ENCODE measurements at regions not wholly inside any gene's neighbourhood (a gene's known extent, or its start where the extent isn't known, plus 50 kb on each side); places are given as distances from the start of the nearest gene placed in this dataset.
"Not testable (repeated sequence)": the region's sequence is repeated elsewhere in the genome, so short reads cannot be mapped to it uniquely, and the experiment has no call there.

DNA sequence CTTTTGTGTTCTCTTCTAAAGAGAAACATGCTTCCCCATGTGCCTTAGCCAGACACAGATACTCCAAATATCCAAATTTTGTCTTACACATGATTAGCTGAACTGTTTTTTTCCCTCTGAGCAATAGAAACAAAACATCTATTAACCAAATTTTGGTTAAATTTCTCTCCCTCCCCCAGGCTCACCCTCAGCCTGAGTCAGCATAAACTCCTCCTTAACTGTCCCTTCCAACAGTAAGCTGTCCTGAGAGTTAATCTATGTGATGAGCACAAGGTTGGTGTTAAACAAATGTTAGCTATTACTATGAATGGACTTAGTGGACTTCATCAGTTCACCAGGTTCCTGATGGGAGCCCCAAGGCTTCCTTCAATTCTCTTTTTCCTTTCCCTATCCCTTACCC is 108.5 kb downstream of the RSL24D1 start:
- no peak overlapping the region for H3K4me2 ChIP-seq
- H3K79me2 ChIP-seq, result no peaks in the 10 kb centered on the region
- no peak for DNase-seq (ENCODE audit: low spot score)
- no peaks in the 10 kb centered on the region for H4K20me1 ChIP-seq (ENCODE audit: insufficient read depth, poor library complexity, severe bottlenecking)
- no peaks in the 10 kb centered on the region for H3K9me3 ChIP-seq (ENCODE audit: low read depth)
- no peaks in the 10 kb centered on the region for H3K27me3 ChIP-seq
- no peaks in the 10 kb centered on the region for H3K4me1 ChIP-seq (ENCODE audit: insufficient read depth)
- no peak overlapping the region for H2AFZ ChIP-seq
- H3K9me2 ChIP-seq (replicated peaks; ENCODE audit: insufficient read depth), result no peaks in the 10 kb centered on the region
- H3K27ac ChIP-seq, result no peak overlapping the region
- no peaks in the 10 kb centered on the region for H3K36me3 ChIP-seq (replicated peaks; ENCODE audit: insufficient read depth, low read depth)
- H3K4me3 ChIP-seq, result no peak overlapping the region
- TF ChIP-seq EZH2 (IDR thresholded peaks at IDR 0.05; ENCODE audit: borderline replicate concordance) (no peak), EZH2phosphoT487 (IDR thresholded peaks at IDR 0.05; ENCODE audit: low read depth, severe bottlenecking, unreplicated experiment) (no peak)
- TF ChIP-seq, protein P1, sequence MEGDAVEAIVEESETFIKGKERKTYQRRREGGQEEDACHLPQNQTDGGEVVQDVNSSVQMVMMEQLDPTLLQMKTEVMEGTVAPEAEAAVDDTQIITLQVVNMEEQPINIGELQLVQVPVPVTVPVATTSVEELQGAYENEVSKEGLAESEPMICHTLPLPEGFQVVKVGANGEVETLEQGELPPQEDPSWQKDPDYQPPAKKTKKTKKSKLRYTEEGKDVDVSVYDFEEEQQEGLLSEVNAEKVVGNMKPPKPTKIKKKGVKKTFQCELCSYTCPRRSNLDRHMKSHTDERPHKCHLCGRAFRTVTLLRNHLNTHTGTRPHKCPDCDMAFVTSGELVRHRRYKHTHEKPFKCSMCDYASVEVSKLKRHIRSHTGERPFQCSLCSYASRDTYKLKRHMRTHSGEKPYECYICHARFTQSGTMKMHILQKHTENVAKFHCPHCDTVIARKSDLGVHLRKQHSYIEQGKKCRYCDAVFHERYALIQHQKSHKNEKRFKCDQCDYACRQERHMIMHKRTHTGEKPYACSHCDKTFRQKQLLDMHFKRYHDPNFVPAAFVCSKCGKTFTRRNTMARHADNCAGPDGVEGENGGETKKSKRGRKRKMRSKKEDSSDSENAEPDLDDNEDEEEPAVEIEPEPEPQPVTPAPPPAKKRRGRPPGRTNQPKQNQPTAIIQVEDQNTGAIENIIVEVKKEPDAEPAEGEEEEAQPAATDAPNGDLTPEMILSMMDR (IDR thresholded peaks at IDR 0.05; ENCODE audit: poor library complexity), result no peak

DNA sequence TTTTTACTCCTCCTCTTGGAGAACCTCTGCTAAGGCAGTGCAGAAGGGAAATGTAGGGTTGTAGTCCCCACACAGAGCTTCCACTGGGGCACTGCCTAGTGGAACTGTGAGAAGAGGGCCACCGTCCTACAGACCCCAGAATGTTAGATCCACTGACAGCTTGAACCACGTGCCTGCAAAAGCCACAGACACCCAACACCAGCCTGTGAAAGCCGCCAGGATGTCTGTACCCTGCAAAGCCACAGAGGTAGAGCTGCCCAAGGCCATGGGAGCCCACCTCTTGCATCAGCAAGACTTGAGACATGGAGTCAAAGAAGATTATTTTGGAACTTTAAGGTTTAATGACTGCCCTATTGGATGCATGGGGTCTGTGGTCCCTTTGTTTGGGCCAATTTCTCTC is 112.1 kb downstream of the RSL24D1 start:
- TF ChIP-seq, protein P1 (IDR thresholded peaks at IDR 0.05; ENCODE audit: poor library complexity), result no peak
- TF ChIP-seq EZH2 (IDR thresholded peaks at IDR 0.05; ENCODE audit: borderline replicate concordance), result no peak
- H3K4me1 ChIP-seq (ENCODE audit: insufficient read depth), result no peaks in the 10 kb centered on the region
- H3K4me2 ChIP-seq, result no peak overlapping the region
- no peaks in the 10 kb centered on the region for H3K9me2 ChIP-seq (replicated peaks; ENCODE audit: insufficient read depth)
- DNase-seq (ENCODE audit: low spot score), result no peak
- H3K4me3 ChIP-seq, result no peak overlapping the region
- H4K20me1 ChIP-seq (ENCODE audit: insufficient read depth, poor library complexity, severe bottlenecking), result no peaks in the 10 kb centered on the region
- 29% methylated on average over 3 of the region's 3 CpGs for WGBS (ENCODE audit: low lambda C conversion rate, missing lambda C conversion rate)
- no peaks in the 10 kb centered on the region for H3K27me3 ChIP-seq
- no peaks in the 10 kb centered on the region for H3K36me3 ChIP-seq (replicated peaks; ENCODE audit: insufficient read depth, low read depth)
- H2AFZ ChIP-seq, result no peak overlapping the region
- H3K79me2 ChIP-seq, result no peaks in the 10 kb centered on the region
- H3K27ac ChIP-seq, result no peak overlapping the region
- H3K9me3 ChIP-seq (ENCODE audit: low read depth), result no peaks in the 10 kb centered on the region

DNA sequence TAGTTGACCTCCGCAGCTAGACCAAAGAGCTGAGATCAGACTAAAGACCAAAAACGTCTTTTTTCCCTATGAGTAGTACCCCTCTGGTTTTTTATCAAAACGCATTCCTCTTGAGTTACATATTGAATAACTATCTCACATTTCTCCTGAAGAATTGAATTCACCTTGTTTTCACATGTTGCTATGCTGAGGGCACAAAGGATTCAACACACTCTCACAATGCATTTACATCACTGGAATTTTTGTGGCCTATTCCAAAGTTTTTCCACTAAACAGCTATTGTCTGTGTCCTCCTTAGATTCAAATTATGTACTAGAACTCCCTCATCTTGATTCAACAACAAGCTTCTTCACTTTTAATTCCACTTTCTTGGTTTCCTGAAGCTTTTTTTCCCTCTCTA is 112.5 kb downstream of the RSL24D1 start:
- WGBS (ENCODE audit: low lambda C conversion rate, missing lambda C conversion rate), result 49% methylated on average over 3 of the region's 3 CpGs
- no peaks in the 10 kb centered on the region for H3K9me2 ChIP-seq (replicated peaks; ENCODE audit: insufficient read depth)
- TF ChIP-seq EZH2 (IDR thresholded peaks at IDR 0.05; ENCODE audit: borderline replicate concordance), result no peak
- TF ChIP-seq EZH2phosphoT487 (IDR thresholded peaks at IDR 0.05; ENCODE audit: low read depth, severe bottlenecking, unreplicated experiment), result no peak
- TF ChIP-seq, protein P1 (IDR thresholded peaks at IDR 0.05; ENCODE audit: poor library complexity), result no peak
- H3K79me2 ChIP-seq, result no peaks in the 10 kb centered on the region
- no peak overlapping the region for H3K4me2 ChIP-seq
- no peaks in the 10 kb centered on the region for H4K20me1 ChIP-seq (ENCODE audit: insufficient read depth, poor library complexity, severe bottlenecking)
- H2AFZ ChIP-seq, result no peak overlapping the region
- H3K4me1 ChIP-seq (ENCODE audit: insufficient read depth), result no peaks in the 10 kb centered on the region
- no peaks in the 10 kb centered on the region for H3K36me3 ChIP-seq (replicated peaks; ENCODE audit: insufficient read depth, low read depth)
- no peaks in the 10 kb centered on the region for H3K9me3 ChIP-seq (ENCODE audit: low read depth)
- no peaks in the 10 kb centered on the region for H3K27me3 ChIP-seq
- H3K4me3 ChIP-seq, result no peak overlapping the region
- DNase-seq (ENCODE audit: low spot score), result no peak
- no peak overlapping the region for H3K27ac ChIP-seq

DNA sequence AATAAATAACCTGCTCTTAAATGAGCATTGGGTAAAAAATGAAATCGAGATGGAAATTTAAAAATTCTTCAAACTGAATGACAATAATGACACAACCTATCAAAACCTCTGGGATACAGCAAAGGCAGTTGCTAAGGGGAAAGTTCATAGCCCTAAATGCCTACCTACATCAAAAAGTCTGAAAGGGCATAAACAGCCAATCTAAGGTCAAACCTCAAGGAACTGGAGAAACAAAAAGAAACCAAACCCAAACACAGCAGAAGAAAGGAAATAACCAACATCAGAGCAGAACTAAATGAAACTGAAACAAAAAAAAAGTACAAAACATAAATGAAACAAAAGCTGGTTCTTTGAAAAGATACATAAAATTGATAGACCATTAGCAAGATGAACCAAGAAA is 119.7 kb downstream of the RSL24D1 start:
- H3K79me2 ChIP-seq; H3K4me1 ChIP-seq (ENCODE audit: insufficient read depth); H2AFZ ChIP-seq; H3K9me2 ChIP-seq (replicated peaks; ENCODE audit: insufficient read depth); H3K27me3 ChIP-seq; H3K4me3 ChIP-seq; DNase-seq (ENCODE audit: low spot score); H3K27ac ChIP-seq; H3K36me3 ChIP-seq (replicated peaks; ENCODE audit: insufficient read depth, low read depth); H4K20me1 ChIP-seq (ENCODE audit: insufficient read depth, poor library complexity, severe bottlenecking); H3K4me2 ChIP-seq; H3K9me3 ChIP-seq (ENCODE audit: low read depth): not testable (repeated sequence)
- WGBS (ENCODE audit: low lambda C conversion rate, missing lambda C conversion rate), result 48% methylated on average over 1 of the region's 1 CpG

All from hepatocyte (in vitro differentiated cells).